ENCODE measurements at regions not wholly inside any gene's neighbourhood (a gene's known extent, or its start where the extent isn't known, plus 50 kb on each side); places are given as distances from the start of the nearest gene placed in this dataset.
"Not testable (repeated sequence)": the region's sequence is repeated elsewhere in the genome, so short reads cannot be mapped to it uniquely, and the experiment has no call there.

- DNase-seq: no peak
Measured at GRCh38 chr15:96472681-96473080, 142.2 kb downstream of the NR2F2 start.

GRCh38 chr15:96473556-96473955 is 143.1 kb downstream of the NR2F2 start:
- no peak for DNase-seq

- DNase-seq: no peak
Measured at GRCh38 chr15:96474231-96474664, 143.7 kb downstream of the NR2F2 start.

- no peak for DNase-seq
Measured at GRCh38 chr15:96477227-96477626, 146.7 kb downstream of the NR2F2 start.

GRCh38 chr15:96484412-96484811 is 153.9 kb downstream of the NR2F2 start:
- DNase-seq: not testable (repeated sequence)

- DNase-seq: no peak
Measured at GRCh38 chr15:96484830-96485229, 154.3 kb downstream of the NR2F2 start.

GRCh38 chr15:96487245-96487644 is 156.7 kb downstream of the NR2F2 start:
- DNase-seq: no peak

GRCh38 chr15:96491066-96491699 is 160.7 kb downstream of the NR2F2 start:
- DNase-seq: not testable (repeated sequence)

- DNase-seq: not testable (repeated sequence)
Measured at GRCh38 chr15:96491700-96492644, 161.5 kb downstream of the NR2F2 start.

- DNase-seq: no peak
Measured at GRCh38 chr15:96494505-96494904, 164.0 kb downstream of the NR2F2 start.

GRCh38 chr15:96495386-96495785 is 164.9 kb downstream of the NR2F2 start:
- DNase-seq: no peak

GRCh38 chr15:96497951-96498350 is 167.5 kb downstream of the NR2F2 start:
- no peak for DNase-seq

- no peak for DNase-seq
Measured at GRCh38 chr15:96500508-96500907, 170.0 kb downstream of the NR2F2 start.

- DNase-seq: no peak
Measured at GRCh38 chr15:96501362-96501761, 170.9 kb downstream of the NR2F2 start.

GRCh38 chr15:96502196-96502595 is 171.7 kb downstream of the NR2F2 start:
- no peak for DNase-seq

- DNase-seq: no peak
Measured at GRCh38 chr15:96503276-96503675, 172.8 kb downstream of the NR2F2 start.

- DNase-seq: no peak
Measured at GRCh38 chr15:96504371-96504770, 173.9 kb downstream of the NR2F2 start.

GRCh38 chr15:96505014-96505413 is 174.5 kb downstream of the NR2F2 start:
- no peak for DNase-seq

- no peak for DNase-seq
Measured at GRCh38 chr15:96514607-96515285, 184.2 kb downstream of the NR2F2 start.

- no peak for DNase-seq
Measured at GRCh38 chr15:96515371-96515770, 184.9 kb downstream of the NR2F2 start.

GRCh38 chr15:96521386-96521785 is 190.9 kb downstream of the NR2F2 start:
- DNase-seq: no peak

- no peak for DNase-seq
Measured at GRCh38 chr15:96524676-96525417, 194.3 kb downstream of the NR2F2 start.

GRCh38 chr15:96535148-96535547 is 204.6 kb downstream of the NR2F2 start:
- DNase-seq: no peak

Measured in activated CD4-positive, alpha-beta T cell treated with anti-CD3 and anti-CD28 coated beads, Interleukin-10, Interleukin-2, amounts not matched to agents 100 ng/mL and 50 ng/mL, durations not matched to agents 16 hours and 8 hours (primary cell).